ENCODE measurements at regions not wholly inside any gene's neighbourhood (a gene's known extent, or its start where the extent isn't known, plus 50 kb on each side); places are given as distances from the start of the nearest gene placed in this dataset.

- TF ChIP-seq ZNF395 (CRISPR knock-in tag; IDR thresholded peaks at IDR 0.05) = no peak
- TF ChIP-seq ZBTB8A (IDR thresholded peaks at IDR 0.05; ENCODE audit: partially characterized antibody) = no peak
- no peak for TF ChIP-seq THAP7 (CRISPR knock-in tag; IDR thresholded peaks at IDR 0.05)
- no peak for TF ChIP-seq TRIM25 (IDR thresholded peaks at IDR 0.05; ENCODE audit: borderline replicate concordance)
- TF ChIP-seq SMARCA4 (IDR thresholded peaks at IDR 0.05) = no peak
- no peak for TF ChIP-seq RBM25 (IDR thresholded peaks at IDR 0.05; ENCODE audit: low read depth, low read length, severe bottlenecking)
These were observed 74.3 kb upstream of the CCN6 start (continued) for GRCh38 chr6:111979633-111980032.

GRCh38 chr6:111980143-111980542 lies 73.8 kb upstream of the CCN6 start:
- Histone ChIP-seq H3K36me3 (ENCODE audit: control insufficient read depth, insufficient read depth, low read length) (no peaks in the 10 kb centered on the region), H3K27me3 (ENCODE audit: control insufficient read depth in 2 of 2, insufficient read depth in 2 of 2, low read length in 2 of 2) (peaks cover 10 to 15% of the 10 kb centered on the region in 2 experiments; a peak in 4 of 5 replicates), H4K20me1 (replicated peaks; ENCODE audit: control insufficient read depth, insufficient read depth, low read length) (no peaks in the 10 kb centered on the region), H3K4me1 (replicated peaks in 1 of 2; ENCODE audit: control insufficient read depth in 2 of 2, insufficient read depth in 2 of 2, low read length in 2 of 2) (no peaks in the 10 kb centered on the region), H2AFZ (ENCODE audit: low read depth, low read length) (no peak overlapping the region), H3K79me2 (ENCODE audit: control insufficient read depth, insufficient read depth, low read length) (no peaks in the 10 kb centered on the region), H3K4me2 (ENCODE audit: insufficient read depth, low read length) (no peak overlapping the region), H3K27ac (ENCODE audit: extremely low read depth, low read depth, low read length) (no peak overlapping the region), H3K9me1 (ENCODE audit: control insufficient read depth, insufficient read depth, low read length) (no peaks in the 10 kb centered on the region), H3K9me3 (replicated peaks; ENCODE audit: control insufficient read depth, insufficient read depth, low read depth, low read length) (no peaks in the 10 kb centered on the region; the same call in 1 of the 2 replicates), H3K9ac (ENCODE audit: insufficient read depth in 1 of 2, low read depth in 2 of 2, low read length in 2 of 2) (no peak overlapping the region), H3K4me3 (no peak overlapping the region)
- POLR2A ChIA-PET = no interaction called here
- CTCF ChIA-PET (ENCODE audit: low intra/inter-chr PET ratio) = no interaction called here
- DNase-seq (ENCODE audit: extremely low read depth in 1 of 4, low spot score in 3 of 4) (no peak), ATAC-seq (no peak), FAIRE-seq (no peak)
- BruUV-seq (replicated peaks) = no TSS peak
- TF ChIP-seq HDGF (IDR thresholded peaks at IDR 0.05) (no peak), SAFB (IDR thresholded peaks at IDR 0.05; ENCODE audit: borderline replicate concordance, low read depth, low read length) (no peak), MTA3 (IDR thresholded peaks at IDR 0.05; ENCODE audit: borderline replicate concordance) (no peak), TAF1 (IDR thresholded peaks at IDR 0.05; ENCODE audit: control insufficient read depth, extremely low read depth, insufficient read depth, low read length, severe bottlenecking) (no peak), ZNF41 (CRISPR knock-in tag; conservative IDR thresholded peaks at IDR 0.05) (no peak), WHSC1 (IDR thresholded peaks at IDR 0.05; ENCODE audit: low read length) (no peak), ZSCAN32 (CRISPR knock-in tag; IDR thresholded peaks at IDR 0.05) (no peak), SIN3A (IDR thresholded peaks at IDR 0.05; ENCODE audit: borderline replicate concordance in 2 of 2, control insufficient read depth in 1 of 2, low read depth in 2 of 2, low read length in 2 of 2) (no peak), HSF4 (CRISPR knock-in tag; IDR thresholded peaks at IDR 0.05; ENCODE audit: borderline replicate concordance) (no peak), HINFP (tag; conservative IDR thresholded peaks at IDR 0.05; ENCODE audit: low read depth) (no peak), NCOA1 (IDR thresholded peaks at IDR 0.05; ENCODE audit: low read depth) (no peak)
- 0% methylated on average over 6 of the region's 6 CpGs for WGBS (ENCODE audit: insufficient coverage, low coverage, missing lambda C conversion rate)
- intact Hi-C loops (cut with micrococcal nuclease) = no loop called here
- in situ Hi-C loops (cut with MboI) = no loop called here

Data from K562 (cell line).